Adipocyte (in vitro differentiated cells): ENCODE measurements at regions not wholly inside any gene's neighbourhood (a gene's known extent, or its start where the extent isn't known, plus 50 kb on each side); places are given as distances from the start of the nearest gene placed in this dataset.

Source experiments
- DNase-seq: peaks from one replicate; pipeline ENCODE4 v3.0.0-alpha.2; 2015; ENCODE audit warnings: low read depth
- H3K27me3 ChIP-seq: replicated peaks from 2 replicates; pipeline ENCODE4 v1.7.0; 2013; ENCODE audit warnings: mild to moderate bottlenecking, low read length, moderate library complexity; ENCODE audit not compliant: control insufficient read depth, insufficient read depth
- H3K36me3 ChIP-seq: 2 replicates; pipeline ENCODE4 v1.7.0; 2013; ENCODE audit warnings: low read length, mild to moderate bottlenecking, moderate library complexity; ENCODE audit not compliant: control insufficient read depth, insufficient read depth, severe bottlenecking
- H3K4me1 ChIP-seq: 2 replicates; pipeline ENCODE4 v1.7.0; 2013; ENCODE audit warnings: mild to moderate bottlenecking, low read length, moderate library complexity; ENCODE audit not compliant: control insufficient read depth, insufficient read depth
- H3K4me3 ChIP-seq: 2 replicates; pipeline ENCODE4 v1.7.0; 2013; ENCODE audit warnings: mild to moderate bottlenecking, low read length, moderate library complexity
- H3K9ac ChIP-seq: 2 replicates; pipeline ENCODE4 v1.7.0; 2013; ENCODE audit warnings: mild to moderate bottlenecking, low read length, moderate library complexity
- H3K9me3 ChIP-seq: 2 replicates; pipeline ENCODE4 v1.7.0; 2013; ENCODE audit warnings: mild to moderate bottlenecking, low read length, moderate library complexity; ENCODE audit not compliant: control insufficient read depth

DNA sequence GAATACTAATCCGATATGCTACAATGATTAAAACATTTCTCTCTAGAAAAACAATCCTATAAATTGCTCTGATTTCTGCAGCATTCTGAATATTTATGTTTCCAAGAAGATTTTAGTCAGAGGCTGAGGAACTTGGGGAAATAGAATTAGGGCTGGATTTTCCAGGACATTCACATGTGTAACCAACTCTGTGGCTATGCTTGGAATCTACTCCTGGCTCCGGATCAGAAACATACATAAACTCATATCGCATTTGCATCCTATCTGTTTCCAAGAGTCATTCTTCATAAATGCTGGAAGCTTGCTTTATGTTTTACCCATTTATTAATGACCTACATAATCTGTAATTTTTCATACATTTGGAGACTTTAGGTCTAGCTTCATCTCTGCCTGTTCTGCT is 459.9 kb upstream of the MARCKS start:
- H3K4me1 ChIP-seq, result peaks cover 10% of the 10 kb centered on the region
- no peak overlapping the region for H3K4me3 ChIP-seq
- no peaks in the 10 kb centered on the region for H3K27me3 ChIP-seq
- H3K9ac ChIP-seq, result no peak overlapping the region
- peak; percentile 63 for DNase-seq
- no peaks in the 10 kb centered on the region for H3K9me3 ChIP-seq
- H3K36me3 ChIP-seq, result no peaks in the 10 kb centered on the region

GRCh38 chr6:113401231-113401630 is 455.9 kb upstream of the MARCKS start:
- Histone ChIP-seq H3K4me1 (peaks cover 20% of the 10 kb centered on the region), H3K36me3 (no peaks in the 10 kb centered on the region), H3K4me3 (no peak overlapping the region), H3K27me3 (no peaks in the 10 kb centered on the region), H3K9ac (no peak overlapping the region), H3K9me3 (no peaks in the 10 kb centered on the region)
- no peak for DNase-seq

GRCh38 chr6:113402544-113402943 is 454.6 kb upstream of the MARCKS start:
- no peaks in the 10 kb centered on the region for H3K9me3 ChIP-seq
- no peak overlapping the region for H3K9ac ChIP-seq
- H3K27me3 ChIP-seq, result no peaks in the 10 kb centered on the region
- no peak for DNase-seq
- H3K4me3 ChIP-seq, result no peak overlapping the region
- peaks cover 17% of the 10 kb centered on the region for H3K4me1 ChIP-seq
- no peaks in the 10 kb centered on the region for H3K36me3 ChIP-seq

- Histone ChIP-seq H3K9me3 (no peaks in the 10 kb centered on the region), H3K9ac (no peak overlapping the region), H3K36me3 (no peaks in the 10 kb centered on the region), H3K4me1 (peaks cover 17% of the 10 kb centered on the region), H3K27me3 (no peaks in the 10 kb centered on the region), H3K4me3 (no peak overlapping the region)
- DNase-seq, result no peak
Measured at GRCh38 chr6:113403966-113404595, 453.1 kb upstream of the MARCKS start.

- Histone ChIP-seq H3K4me3 (no peak overlapping the region), H3K36me3 (no peaks in the 10 kb centered on the region), H3K9ac (no peak overlapping the region), H3K9me3 (no peaks in the 10 kb centered on the region), H3K27me3 (no peaks in the 10 kb centered on the region), H3K4me1 (peaks cover 17% of the 10 kb centered on the region)
- DNase-seq, result peak; percentile 50
Measured at GRCh38 chr6:113405326-113406047, 451.7 kb upstream of the MARCKS start.

- DNase-seq, result no peak
- Histone ChIP-seq H3K9ac (no peak overlapping the region), H3K27me3 (no peaks in the 10 kb centered on the region), H3K4me1 (peaks cover 17% of the 10 kb centered on the region), H3K4me3 (no peak overlapping the region), H3K9me3 (no peaks in the 10 kb centered on the region), H3K36me3 (no peaks in the 10 kb centered on the region)
Measured at GRCh38 chr6:113406048-113406695, 451.0 kb upstream of the MARCKS start.

DNA sequence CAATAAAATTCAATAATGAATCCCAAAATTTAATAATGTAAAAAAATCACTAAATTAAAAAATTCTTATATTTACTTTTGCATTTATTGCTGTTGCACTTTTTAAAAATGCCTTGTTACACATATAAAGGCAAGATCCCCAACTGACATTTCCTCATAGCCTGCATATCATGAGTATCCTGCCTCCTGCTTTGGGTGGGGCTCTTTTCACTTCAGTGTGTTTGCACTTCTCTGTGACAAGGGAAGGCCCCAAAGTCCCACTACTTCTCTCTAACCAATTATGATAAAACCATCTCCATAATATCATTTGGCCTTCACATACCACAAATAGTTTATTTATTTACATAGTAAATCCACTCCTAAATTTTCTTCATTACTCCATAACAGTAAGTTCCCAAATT is 446.1 kb upstream of the MARCKS start:
- no peak overlapping the region for H3K4me3 ChIP-seq
- peak; percentile 59 for DNase-seq
- H3K27me3 ChIP-seq, result no peaks in the 10 kb centered on the region
- no peak overlapping the region for H3K9ac ChIP-seq
- H3K9me3 ChIP-seq, result no peaks in the 10 kb centered on the region
- peaks cover 21% of the 10 kb centered on the region for H3K4me1 ChIP-seq
- H3K36me3 ChIP-seq, result no peaks in the 10 kb centered on the region

GRCh38 chr6:113412589-113413357 is 444.4 kb upstream of the MARCKS start:
- H3K9ac ChIP-seq, result no peak overlapping the region
- peaks cover 25% of the 10 kb centered on the region for H3K4me1 ChIP-seq
- DNase-seq, result peak; percentile 44
- no peak overlapping the region for H3K4me3 ChIP-seq
- H3K36me3 ChIP-seq, result no peaks in the 10 kb centered on the region
- H3K27me3 ChIP-seq, result no peaks in the 10 kb centered on the region
- H3K9me3 ChIP-seq, result no peaks in the 10 kb centered on the region

- no peaks in the 10 kb centered on the region for H3K36me3 ChIP-seq
- no peaks in the 10 kb centered on the region for H3K27me3 ChIP-seq
- no peak overlapping the region for H3K9ac ChIP-seq
- peak; percentile 85 for DNase-seq
- no peaks in the 10 kb centered on the region for H3K9me3 ChIP-seq
- H3K4me3 ChIP-seq, result no peak overlapping the region
- peaks cover 25% of the 10 kb centered on the region for H3K4me1 ChIP-seq
Measured at GRCh38 chr6:113414511-113414910, 442.6 kb upstream of the MARCKS start.

- Histone ChIP-seq H3K27me3 (no peaks in the 10 kb centered on the region), H3K36me3 (no peaks in the 10 kb centered on the region), H3K4me3 (no peak overlapping the region), H3K4me1 (peaks cover 25% of the 10 kb centered on the region), H3K9ac (no peak overlapping the region), H3K9me3 (no peaks in the 10 kb centered on the region)
- peak; percentile 45 for DNase-seq
Measured at GRCh38 chr6:113416170-113416569, 441.0 kb upstream of the MARCKS start.

- Histone ChIP-seq H3K9me3 (no peaks in the 10 kb centered on the region), H3K36me3 (no peaks in the 10 kb centered on the region), H3K4me3 (no peak overlapping the region), H3K9ac (no peak overlapping the region), H3K27me3 (no peaks in the 10 kb centered on the region), H3K4me1 (peaks cover 15% of the 10 kb centered on the region)
- DNase-seq, result no peak
Measured at GRCh38 chr6:113420290-113420689, 436.9 kb upstream of the MARCKS start.
